ENCODE measurements at regions not wholly inside any gene's neighbourhood (a gene's known extent, or its start where the extent isn't known, plus 50 kb on each side); places are given as distances from the start of the nearest gene placed in this dataset.
A peak's percentile ranks its signal among the peaks of the same experiment; 100 is the strongest.

GRCh38 chr3:170727754-170728153 lies 141.9 kb upstream of the SLC7A14 start:
- no peak for DNase-seq
- Histone ChIP-seq H3K27me3 (no peaks in the 10 kb centered on the region), H3K4me3 (no peak overlapping the region), H3K36me3 (no peaks in the 10 kb centered on the region), H3K4me1 (peaks cover 0 to 14% (median 12%) of the 10 kb centered on the region in 4 donors), H3K9me3 (no peaks in the 10 kb centered on the region), H3K27ac (peak overlapping the region in 1 of 2 donors; percentile 33)
- TF ChIP-seq, protein P1, sequence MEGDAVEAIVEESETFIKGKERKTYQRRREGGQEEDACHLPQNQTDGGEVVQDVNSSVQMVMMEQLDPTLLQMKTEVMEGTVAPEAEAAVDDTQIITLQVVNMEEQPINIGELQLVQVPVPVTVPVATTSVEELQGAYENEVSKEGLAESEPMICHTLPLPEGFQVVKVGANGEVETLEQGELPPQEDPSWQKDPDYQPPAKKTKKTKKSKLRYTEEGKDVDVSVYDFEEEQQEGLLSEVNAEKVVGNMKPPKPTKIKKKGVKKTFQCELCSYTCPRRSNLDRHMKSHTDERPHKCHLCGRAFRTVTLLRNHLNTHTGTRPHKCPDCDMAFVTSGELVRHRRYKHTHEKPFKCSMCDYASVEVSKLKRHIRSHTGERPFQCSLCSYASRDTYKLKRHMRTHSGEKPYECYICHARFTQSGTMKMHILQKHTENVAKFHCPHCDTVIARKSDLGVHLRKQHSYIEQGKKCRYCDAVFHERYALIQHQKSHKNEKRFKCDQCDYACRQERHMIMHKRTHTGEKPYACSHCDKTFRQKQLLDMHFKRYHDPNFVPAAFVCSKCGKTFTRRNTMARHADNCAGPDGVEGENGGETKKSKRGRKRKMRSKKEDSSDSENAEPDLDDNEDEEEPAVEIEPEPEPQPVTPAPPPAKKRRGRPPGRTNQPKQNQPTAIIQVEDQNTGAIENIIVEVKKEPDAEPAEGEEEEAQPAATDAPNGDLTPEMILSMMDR (IDR thresholded peaks at IDR 0.05): no peak
- intact Hi-C loops (cut with DNase I; ENCODE audit: low total_unique reads): no loop called here

- TF ChIP-seq, protein P1 (IDR thresholded peaks at IDR 0.05): no peak
- intact Hi-C loops (cut with DNase I; ENCODE audit: low total_unique reads): no loop called here
- Histone ChIP-seq H3K36me3 (no peaks in the 10 kb centered on the region), H3K9me3 (no peaks in the 10 kb centered on the region), H3K4me1 (peaks cover 0 to 14% (median 12%) of the 10 kb centered on the region in 4 donors), H3K27ac (peak overlapping the region; percentile 33 to 52), H3K4me3 (no peak overlapping the region), H3K27me3 (no peaks in the 10 kb centered on the region)
- DNase-seq: no peak
Observed at GRCh38 chr3:170726976-170727661, 141.2 kb upstream of the SLC7A14 start.

GRCh38 chr3:170725285-170725731 lies 139.4 kb upstream of the SLC7A14 start:
- no peaks in the 10 kb centered on the region for H3K9me3 ChIP-seq
- intact Hi-C loops (cut with DNase I; ENCODE audit: low total_unique reads): no loop called here
- no peaks in the 10 kb centered on the region for H3K36me3 ChIP-seq
- no peaks in the 10 kb centered on the region for H3K27me3 ChIP-seq
- DNase-seq: no peak
- H3K4me3 ChIP-seq: no peak overlapping the region
- H3K4me1 ChIP-seq: peaks cover 0 to 14% (median 12%) of the 10 kb centered on the region in 4 donors
- TF ChIP-seq, protein P1 (IDR thresholded peaks at IDR 0.05): no peak
- no peak overlapping the region for H3K27ac ChIP-seq

DNA sequence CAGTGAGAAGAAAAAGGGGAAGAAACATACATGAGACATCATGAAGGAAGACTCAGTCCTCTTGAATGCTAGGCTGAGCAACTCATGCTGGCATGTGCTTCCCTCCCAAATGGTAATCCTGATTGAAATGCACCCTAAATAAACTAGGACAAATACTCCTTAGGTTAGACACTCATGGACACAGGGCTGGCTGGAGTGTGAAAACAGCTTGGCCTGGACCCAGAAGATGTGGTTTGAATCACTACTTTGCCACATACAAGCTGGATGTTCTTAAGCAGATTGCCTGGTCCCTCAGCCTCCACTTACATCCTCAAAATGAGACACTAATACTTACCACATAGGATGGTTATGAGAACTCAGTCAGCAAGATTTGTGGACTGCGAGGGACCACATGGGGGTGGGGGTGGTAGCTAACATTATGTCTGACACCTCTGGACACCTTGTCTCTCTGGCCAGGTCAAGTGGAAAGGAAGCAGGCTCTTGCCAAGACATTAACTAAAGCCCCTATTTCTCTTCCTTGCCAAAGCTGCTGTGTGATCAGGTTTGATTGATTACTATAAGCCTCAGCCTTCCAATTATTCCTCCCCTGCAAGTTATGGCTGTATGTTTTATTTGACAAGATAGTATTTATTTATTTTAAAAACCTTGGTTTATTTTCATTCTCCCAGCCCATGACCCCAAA lies 138.9 kb upstream of the SLC7A14 start:
- Histone ChIP-seq H3K4me3 (no peak overlapping the region), H3K9me3 (no peaks in the 10 kb centered on the region), H3K36me3 (no peaks in the 10 kb centered on the region), H3K4me1 (peaks cover 0 to 14% (median 12%) of the 10 kb centered on the region in 4 donors), H3K27me3 (no peaks in the 10 kb centered on the region), H3K27ac (no peak overlapping the region)
- DNase-seq: peak; percentile 71
- TF ChIP-seq, protein P1 (IDR thresholded peaks at IDR 0.05): no peak
- intact Hi-C loops (cut with DNase I; ENCODE audit: low total_unique reads): no loop called here

DNA sequence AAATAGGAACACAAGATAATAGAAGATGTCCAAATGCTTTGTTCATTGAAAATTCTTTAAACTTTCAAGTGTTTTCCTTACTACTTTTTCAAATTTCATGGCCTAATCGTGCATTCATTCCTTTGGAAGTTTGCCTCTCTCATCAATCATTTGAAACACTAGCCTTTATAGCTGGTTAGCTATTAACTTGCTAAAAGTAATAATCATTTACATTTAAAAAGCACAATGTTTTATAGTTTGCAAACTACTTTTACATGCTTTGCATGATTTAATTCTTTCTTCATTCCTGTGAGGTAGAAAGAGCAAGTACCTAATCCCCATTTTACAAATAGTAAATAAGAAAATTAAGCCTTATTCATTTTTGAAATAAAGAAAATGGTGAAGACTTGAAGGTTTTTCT lies 137.4 kb upstream of the SLC7A14 start:
- Histone ChIP-seq H3K4me3 (no peak overlapping the region), H3K4me1 (peaks cover 0 to 14% (median 12%) of the 10 kb centered on the region in 4 donors), H3K36me3 (no peaks in the 10 kb centered on the region), H3K27me3 (no peaks in the 10 kb centered on the region), H3K27ac (no peak overlapping the region), H3K9me3 (no peaks in the 10 kb centered on the region)
- intact Hi-C loops (cut with DNase I; ENCODE audit: low total_unique reads): no loop called here
- TF ChIP-seq, protein P1 (IDR thresholded peaks at IDR 0.05): no peak
- DNase-seq: no peak

All from tibial artery (tissue), 4 donors.